ENCODE measurements at regions not wholly inside any gene's neighbourhood (a gene's known extent, or its start where the extent isn't known, plus 50 kb on each side); places are given as distances from the start of the nearest gene placed in this dataset.

DNA sequence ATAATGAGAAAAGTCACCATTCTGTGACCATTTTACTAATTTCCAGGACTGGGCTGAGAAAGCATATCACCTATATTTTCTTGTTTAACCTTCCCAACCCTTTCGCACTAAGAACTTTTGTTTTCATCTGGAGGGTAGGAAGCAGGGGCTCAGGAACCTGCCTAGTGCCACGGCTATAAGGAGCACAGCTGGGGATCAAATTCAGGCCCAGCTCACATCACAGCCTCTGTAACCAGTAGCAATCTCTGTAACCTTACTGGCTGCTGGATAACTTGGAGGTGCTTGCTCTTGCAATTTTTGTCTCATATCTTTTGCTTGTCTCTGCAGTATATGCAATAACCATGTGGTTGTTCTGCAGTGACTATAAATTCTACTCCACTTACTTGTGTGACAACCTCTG, 62.0 kb downstream of the PABIR2 start:
- peak; percentile 54 for ATAC-seq
- TF ChIP-seq, protein P1, sequence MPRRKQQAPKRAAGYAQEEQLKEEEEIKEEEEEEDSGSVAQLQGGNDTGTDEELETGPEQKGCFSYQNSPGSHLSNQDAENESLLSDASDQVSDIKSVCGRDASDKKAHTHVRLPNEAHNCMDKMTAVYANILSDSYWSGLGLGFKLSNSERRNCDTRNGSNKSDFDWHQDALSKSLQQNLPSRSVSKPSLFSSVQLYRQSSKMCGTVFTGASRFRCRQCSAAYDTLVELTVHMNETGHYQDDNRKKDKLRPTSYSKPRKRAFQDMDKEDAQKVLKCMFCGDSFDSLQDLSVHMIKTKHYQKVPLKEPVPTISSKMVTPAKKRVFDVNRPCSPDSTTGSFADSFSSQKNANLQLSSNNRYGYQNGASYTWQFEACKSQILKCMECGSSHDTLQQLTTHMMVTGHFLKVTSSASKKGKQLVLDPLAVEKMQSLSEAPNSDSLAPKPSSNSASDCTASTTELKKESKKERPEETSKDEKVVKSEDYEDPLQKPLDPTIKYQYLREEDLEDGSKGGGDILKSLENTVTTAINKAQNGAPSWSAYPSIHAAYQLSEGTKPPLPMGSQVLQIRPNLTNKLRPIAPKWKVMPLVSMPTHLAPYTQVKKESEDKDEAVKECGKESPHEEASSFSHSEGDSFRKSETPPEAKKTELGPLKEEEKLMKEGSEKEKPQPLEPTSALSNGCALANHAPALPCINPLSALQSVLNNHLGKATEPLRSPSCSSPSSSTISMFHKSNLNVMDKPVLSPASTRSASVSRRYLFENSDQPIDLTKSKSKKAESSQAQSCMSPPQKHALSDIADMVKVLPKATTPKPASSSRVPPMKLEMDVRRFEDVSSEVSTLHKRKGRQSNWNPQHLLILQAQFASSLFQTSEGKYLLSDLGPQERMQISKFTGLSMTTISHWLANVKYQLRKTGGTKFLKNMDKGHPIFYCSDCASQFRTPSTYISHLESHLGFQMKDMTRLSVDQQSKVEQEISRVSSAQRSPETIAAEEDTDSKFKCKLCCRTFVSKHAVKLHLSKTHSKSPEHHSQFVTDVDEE (CRISPR knock-in tag; IDR thresholded peaks at IDR 0.05): no peak
- TF ChIP-seq ZFP3 (CRISPR knock-in tag; IDR thresholded peaks at IDR 0.05) (no peak), BACH2 (CRISPR knock-in tag; IDR thresholded peaks at IDR 0.05; ENCODE audit: borderline replicate concordance) (no peak), CREB5 (CRISPR knock-in tag; IDR thresholded peaks at IDR 0.05; ENCODE audit: low read depth) (no peak), TCF4 (CRISPR knock-in tag; IDR thresholded peaks at IDR 0.05; ENCODE audit: borderline replicate concordance) (no peak), OSR1 (CRISPR knock-in tag; IDR thresholded peaks at IDR 0.05) (no peak), PPARA (CRISPR knock-in tag; IDR thresholded peaks at IDR 0.05; ENCODE audit: borderline replicate concordance) (no peak), ESRRG (CRISPR knock-in tag; IDR thresholded peaks at IDR 0.05) (no peak), ISL1 (CRISPR knock-in tag; IDR thresholded peaks at IDR 0.05) (no peak)
- TF ChIP-seq, protein P2, sequence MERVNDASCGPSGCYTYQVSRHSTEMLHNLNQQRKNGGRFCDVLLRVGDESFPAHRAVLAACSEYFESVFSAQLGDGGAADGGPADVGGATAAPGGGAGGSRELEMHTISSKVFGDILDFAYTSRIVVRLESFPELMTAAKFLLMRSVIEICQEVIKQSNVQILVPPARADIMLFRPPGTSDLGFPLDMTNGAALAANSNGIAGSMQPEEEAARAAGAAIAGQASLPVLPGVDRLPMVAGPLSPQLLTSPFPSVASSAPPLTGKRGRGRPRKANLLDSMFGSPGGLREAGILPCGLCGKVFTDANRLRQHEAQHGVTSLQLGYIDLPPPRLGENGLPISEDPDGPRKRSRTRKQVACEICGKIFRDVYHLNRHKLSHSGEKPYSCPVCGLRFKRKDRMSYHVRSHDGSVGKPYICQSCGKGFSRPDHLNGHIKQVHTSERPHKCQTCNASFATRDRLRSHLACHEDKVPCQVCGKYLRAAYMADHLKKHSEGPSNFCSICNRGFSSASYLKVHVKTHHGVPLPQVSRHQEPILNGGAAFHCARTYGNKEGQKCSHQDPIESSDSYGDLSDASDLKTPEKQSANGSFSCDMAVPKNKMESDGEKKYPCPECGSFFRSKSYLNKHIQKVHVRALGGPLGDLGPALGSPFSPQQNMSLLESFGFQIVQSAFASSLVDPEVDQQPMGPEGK (CRISPR knock-in tag; IDR thresholded peaks at IDR 0.05; ENCODE audit: borderline replicate concordance): no peak
- TF ChIP-seq, protein P3, sequence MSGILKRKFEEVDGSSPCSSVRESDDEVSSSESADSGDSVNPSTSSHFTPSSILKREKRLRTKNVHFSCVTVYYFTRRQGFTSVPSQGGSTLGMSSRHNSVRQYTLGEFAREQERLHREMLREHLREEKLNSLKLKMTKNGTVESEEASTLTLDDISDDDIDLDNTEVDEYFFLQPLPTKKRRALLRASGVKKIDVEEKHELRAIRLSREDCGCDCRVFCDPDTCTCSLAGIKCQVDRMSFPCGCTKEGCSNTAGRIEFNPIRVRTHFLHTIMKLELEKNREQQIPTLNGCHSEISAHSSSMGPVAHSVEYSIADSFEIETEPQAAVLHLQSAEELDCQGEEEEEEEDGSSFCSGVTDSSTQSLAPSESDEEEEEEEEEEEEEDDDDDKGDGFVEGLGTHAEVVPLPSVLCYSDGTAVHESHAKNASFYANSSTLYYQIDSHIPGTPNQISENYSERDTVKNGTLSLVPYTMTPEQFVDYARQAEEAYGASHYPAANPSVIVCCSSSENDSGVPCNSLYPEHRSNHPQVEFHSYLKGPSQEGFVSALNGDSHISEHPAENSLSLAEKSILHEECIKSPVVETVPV (CRISPR knock-in tag; IDR thresholded peaks at IDR 0.05): no peak
- TF ChIP-seq, protein P4, sequence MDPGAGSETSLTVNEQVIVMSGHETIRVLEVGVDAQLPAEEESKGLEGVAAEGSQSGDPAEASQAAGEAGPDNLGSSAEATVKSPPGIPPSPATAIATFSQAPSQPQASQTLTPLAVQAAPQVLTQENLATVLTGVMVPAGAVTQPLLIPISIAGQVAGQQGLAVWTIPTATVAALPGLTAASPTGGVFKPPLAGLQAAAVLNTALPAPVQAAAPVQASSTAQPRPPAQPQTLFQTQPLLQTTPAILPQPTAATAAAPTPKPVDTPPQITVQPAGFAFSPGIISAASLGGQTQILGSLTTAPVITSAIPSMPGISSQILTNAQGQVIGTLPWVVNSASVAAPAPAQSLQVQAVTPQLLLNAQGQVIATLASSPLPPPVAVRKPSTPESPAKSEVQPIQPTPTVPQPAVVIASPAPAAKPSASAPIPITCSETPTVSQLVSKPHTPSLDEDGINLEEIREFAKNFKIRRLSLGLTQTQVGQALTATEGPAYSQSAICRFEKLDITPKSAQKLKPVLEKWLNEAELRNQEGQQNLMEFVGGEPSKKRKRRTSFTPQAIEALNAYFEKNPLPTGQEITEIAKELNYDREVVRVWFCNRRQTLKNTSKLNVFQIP (CRISPR knock-in tag; IDR thresholded peaks at IDR 0.05; ENCODE audit: borderline replicate concordance, low read depth): no peak

- peak; percentile 73 for ATAC-seq
- no peak for TF ChIP-seq ISL1 (CRISPR knock-in tag; IDR thresholded peaks at IDR 0.05)
- TF ChIP-seq RARB (CRISPR knock-in tag; IDR thresholded peaks at IDR 0.05): no peak
- no peak for TF ChIP-seq ZFP30 (CRISPR knock-in tag; IDR thresholded peaks at IDR 0.05)
- no peak for TF ChIP-seq ZNF8 (CRISPR knock-in tag; IDR thresholded peaks at IDR 0.05)
- no peak for TF ChIP-seq ARNTL (CRISPR knock-in tag; IDR thresholded peaks at IDR 0.05; ENCODE audit: borderline replicate concordance, low read depth)
- TF ChIP-seq GLIS3 (CRISPR knock-in tag; IDR thresholded peaks at IDR 0.05): no peak
- TF ChIP-seq, protein P1 (CRISPR knock-in tag; IDR thresholded peaks at IDR 0.05): no peak
- TF ChIP-seq OSR1 (CRISPR knock-in tag; IDR thresholded peaks at IDR 0.05): no peak
Measured at GRCh38 chrX:134734466-134734952, 62.5 kb downstream of the PABIR2 start.

DNA sequence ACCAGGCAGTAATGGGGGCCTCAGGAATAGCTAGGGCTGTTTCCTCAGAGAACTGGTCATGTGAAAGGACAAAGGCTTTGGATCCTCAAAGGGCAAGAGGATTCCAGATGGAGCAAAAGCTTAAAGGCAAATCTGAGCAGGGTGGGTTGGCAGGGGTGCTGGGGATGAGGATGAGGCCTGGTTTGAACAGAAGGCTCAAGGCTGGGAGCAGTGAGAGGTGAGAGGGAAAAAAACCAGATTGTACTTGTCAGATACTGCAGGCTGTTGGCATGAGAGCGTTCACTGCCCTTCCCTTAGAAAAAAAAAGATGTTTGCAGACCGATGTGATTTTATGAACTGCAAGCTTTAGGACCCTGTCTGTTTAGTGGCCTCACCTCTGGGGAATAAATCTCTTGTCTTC, 63.4 kb downstream of the PABIR2 start:
- no peak for ATAC-seq
- TF ChIP-seq, protein P3 (CRISPR knock-in tag; IDR thresholded peaks at IDR 0.05): no peak
- TF ChIP-seq ZC3H10 (CRISPR knock-in tag; IDR thresholded peaks at IDR 0.05): no peak
- TF ChIP-seq ZNF8 (CRISPR knock-in tag; IDR thresholded peaks at IDR 0.05): no peak
- TF ChIP-seq TCF4 (CRISPR knock-in tag; IDR thresholded peaks at IDR 0.05; ENCODE audit: borderline replicate concordance): no peak
- TF ChIP-seq ARNTL (CRISPR knock-in tag; IDR thresholded peaks at IDR 0.05; ENCODE audit: borderline replicate concordance, low read depth): no peak
- no peak for TF ChIP-seq ZFP3 (CRISPR knock-in tag; IDR thresholded peaks at IDR 0.05)
- no peak for TF ChIP-seq OSR1 (CRISPR knock-in tag; IDR thresholded peaks at IDR 0.05)

All from SK-N-SH treated with all-trans-retinoic acid at 6 μM for 48 hours (cell line).